Mesothelial cell of epicardium (in vitro differentiated cells): ENCODE measurements at regions not wholly inside any gene's neighbourhood (a gene's known extent, or its start where the extent isn't known, plus 50 kb on each side); places are given as distances from the start of the nearest gene placed in this dataset.
"Not testable (repeated sequence)": the region's sequence is repeated elsewhere in the genome, so short reads cannot be mapped to it uniquely, and the experiment has no call there.

ENCODE experiments used
- DNase-seq, 2 experiments: peaks; one replicate each; pipeline ENCODE4 v3.0.0; 2021; ENCODE audit warnings: low spot score in 2 of 2; ENCODE audit not compliant: unreplicated experiment in 2 of 2
- H3K27ac Mint-ChIP-seq: 2 replicates; pipeline ENCODE4 v1.8.0; 2021; ENCODE audit warnings: mixed read lengths
- H3K27me3 Mint-ChIP-seq: 2 replicates; pipeline ENCODE4 v1.8.0; 2021; ENCODE audit warnings: low read depth, mixed read lengths
- H3K36me3 Mint-ChIP-seq: 2 replicates; pipeline ENCODE4 v1.8.0; 2021; ENCODE audit warnings: mixed read lengths
- H3K4me1 Mint-ChIP-seq: 2 replicates; pipeline ENCODE4 v1.8.0; 2021; ENCODE audit warnings: mixed read lengths
- H3K4me3 Mint-ChIP-seq: 2 replicates; pipeline ENCODE4 v1.8.0; 2021; ENCODE audit warnings: mild to moderate bottlenecking, moderate library complexity, mixed read lengths
- H3K9me3 Mint-ChIP-seq: 2 replicates; pipeline ENCODE4 v1.8.0; 2021; ENCODE audit warnings: mixed read lengths
- CTCF ChIP-seq: fragments of 200-600 bp; sonication (generic); IDR thresholded peaks from one replicate; pipeline ENCODE4 v1.5.0; 2021; ENCODE audit warnings: antibody characterized with exemption; ENCODE audit not compliant: unreplicated experiment

GRCh38 chr6:12490351-12490903, 200.3 kb downstream of the EDN1 start:
- Mint-ChIP-seq H3K27ac (peak overlapping the region; percentile 69), H3K9me3 (peaks cover 6% of the 10 kb centered on the region), H3K27me3 (no peaks in the 10 kb centered on the region), H3K4me3 (no peak overlapping the region), H3K4me1 (peaks cover 20% of the 10 kb centered on the region), H3K36me3 (no peaks in the 10 kb centered on the region)
- DNase-seq: no peak
- TF ChIP-seq CTCF: no peak

- Mint-ChIP-seq H3K36me3 (no peaks in the 10 kb centered on the region), H3K27ac (peak overlapping the region; percentile 69), H3K4me3 (no peak overlapping the region), H3K27me3 (no peaks in the 10 kb centered on the region), H3K9me3 (peaks cover 11% of the 10 kb centered on the region), H3K4me1 (peaks cover 20% of the 10 kb centered on the region)
- no peak for TF ChIP-seq CTCF
- DNase-seq: no peak
Measured at GRCh38 chr6:12490904-12491571, 200.9 kb downstream of the EDN1 start.

GRCh38 chr6:12492929-12493328, 202.8 kb downstream of the EDN1 start:
- not testable (repeated sequence) for H3K27ac Mint-ChIP-seq, DNase-seq, H3K36me3 Mint-ChIP-seq, H3K27me3 Mint-ChIP-seq, H3K4me3 Mint-ChIP-seq
- peaks cover 20% of the 10 kb centered on the region for H3K4me1 Mint-ChIP-seq
- H3K9me3 Mint-ChIP-seq: peaks cover 18% of the 10 kb centered on the region

GRCh38 chr6:12493446-12493845, 203.3 kb downstream of the EDN1 start:
- no peaks in the 10 kb centered on the region for H3K36me3 Mint-ChIP-seq
- DNase-seq: no peak
- H3K27ac Mint-ChIP-seq: no peak overlapping the region
- peaks cover 19% of the 10 kb centered on the region for H3K9me3 Mint-ChIP-seq
- H3K4me1 Mint-ChIP-seq: peaks cover 20% of the 10 kb centered on the region
- H3K4me3 Mint-ChIP-seq: no peak overlapping the region
- no peaks in the 10 kb centered on the region for H3K27me3 Mint-ChIP-seq
- no peak for TF ChIP-seq CTCF

- Mint-ChIP-seq H3K27ac (no peak overlapping the region), H3K27me3 (no peaks in the 10 kb centered on the region), H3K4me1 (peaks cover 20% of the 10 kb centered on the region), H3K36me3 (no peaks in the 10 kb centered on the region), H3K9me3 (peaks cover 27% of the 10 kb centered on the region), H3K4me3 (no peak overlapping the region)
- DNase-seq: no peak
- no peak for TF ChIP-seq CTCF
Measured at GRCh38 chr6:12494161-12494560, 204.0 kb downstream of the EDN1 start.

GRCh38 chr6:12501990-12502389, 211.8 kb downstream of the EDN1 start:
- H3K27ac Mint-ChIP-seq: no peak overlapping the region
- no peak for DNase-seq
- no peaks in the 10 kb centered on the region for H3K36me3 Mint-ChIP-seq
- no peak overlapping the region for H3K4me3 Mint-ChIP-seq
- H3K4me1 Mint-ChIP-seq: peaks cover 13% of the 10 kb centered on the region
- TF ChIP-seq CTCF: no peak
- H3K9me3 Mint-ChIP-seq: peaks cover 20% of the 10 kb centered on the region
- H3K27me3 Mint-ChIP-seq: no peaks in the 10 kb centered on the region
